Pulmonary artery endothelial cell (primary cell): ENCODE measurements at regions not wholly inside any gene's neighbourhood (a gene's known extent, or its start where the extent isn't known, plus 50 kb on each side); places are given as distances from the start of the nearest gene placed in this dataset.
A peak's percentile ranks its signal among the peaks of the same experiment; 100 is the strongest.
"Not testable (repeated sequence)": the region's sequence is repeated elsewhere in the genome, so short reads cannot be mapped to it uniquely, and the experiment has no call there.

Experiments
- DNase-seq: peaks from one replicate; pipeline ENCODE4 v3.0.0-alpha.2; 2011; ENCODE audit warnings: low read depth, low spot score

- DNase-seq, result not testable (repeated sequence)
Observed at GRCh38 chr9:72433616-72434267, 68.7 kb upstream of the ZFAND5 start.

GRCh38 chr9:72431036-72431435 is 66.0 kb upstream of the ZFAND5 start:
- no peak for DNase-seq

DNA sequence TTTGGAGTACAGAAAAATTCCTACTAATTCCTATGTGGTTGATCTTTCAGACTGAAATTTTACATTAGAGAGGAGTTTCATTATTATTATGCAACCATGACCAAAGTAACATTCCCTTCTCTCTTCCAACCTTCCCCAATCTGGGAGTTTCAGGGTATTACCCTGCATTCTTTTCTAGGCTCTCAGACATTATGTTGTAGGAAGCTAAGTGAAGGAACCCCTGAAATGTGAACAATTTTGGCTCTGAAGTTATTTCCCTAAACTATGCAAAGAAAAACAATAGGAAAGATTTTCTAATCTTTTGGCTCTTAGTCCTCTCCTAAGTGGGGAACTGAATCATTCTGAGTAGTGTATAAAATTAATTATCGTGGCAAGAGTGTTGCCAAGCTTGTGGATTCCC is 63.3 kb upstream of the ZFAND5 start:
- DNase-seq, result peak; percentile 17

GRCh38 chr9:72427801-72428200 is 62.8 kb upstream of the ZFAND5 start:
- no peak for DNase-seq

DNA sequence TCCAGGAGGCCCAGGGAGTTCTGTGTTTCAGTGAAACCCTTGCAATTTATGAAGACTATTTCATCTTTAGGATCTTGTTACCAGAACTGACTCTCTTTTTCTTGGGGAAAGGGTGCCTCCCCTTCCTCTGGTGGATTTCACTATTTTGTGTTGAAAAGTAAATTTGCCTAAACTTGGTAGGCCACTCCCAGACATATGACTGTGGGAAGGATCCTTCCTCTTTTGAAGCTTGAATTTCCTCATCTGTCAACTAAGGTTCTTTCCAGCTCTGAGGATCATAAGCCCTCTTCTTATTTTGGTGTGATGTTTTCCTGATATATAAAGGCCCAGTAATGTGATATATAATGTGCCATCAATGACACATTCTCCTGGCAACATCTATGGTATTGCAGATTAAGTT is 59.1 kb upstream of the ZFAND5 start:
- no peak for DNase-seq

DNA sequence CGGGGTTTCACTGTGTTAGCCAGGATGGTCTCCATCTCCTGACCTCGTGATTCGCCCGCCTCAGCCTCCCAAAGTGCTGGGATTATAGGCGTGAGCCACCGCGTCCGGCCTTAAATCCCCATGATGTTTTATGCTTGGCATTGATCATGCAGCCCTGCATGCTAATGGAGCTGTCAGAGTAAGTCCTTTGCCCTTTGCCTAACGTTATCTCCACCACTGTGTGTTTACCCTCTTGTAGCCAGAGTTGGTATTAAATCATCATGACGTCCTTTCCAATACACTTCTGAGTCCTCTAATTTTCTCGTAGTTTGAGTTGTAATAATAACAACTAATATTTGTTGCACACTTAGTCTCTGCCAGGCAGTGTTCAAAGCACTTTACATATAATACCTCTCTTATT is 57.2 kb upstream of the ZFAND5 start:
- DNase-seq, result no peak

GRCh38 chr9:72420783-72421182 is 55.8 kb upstream of the ZFAND5 start:
- DNase-seq, result no peak

DNA sequence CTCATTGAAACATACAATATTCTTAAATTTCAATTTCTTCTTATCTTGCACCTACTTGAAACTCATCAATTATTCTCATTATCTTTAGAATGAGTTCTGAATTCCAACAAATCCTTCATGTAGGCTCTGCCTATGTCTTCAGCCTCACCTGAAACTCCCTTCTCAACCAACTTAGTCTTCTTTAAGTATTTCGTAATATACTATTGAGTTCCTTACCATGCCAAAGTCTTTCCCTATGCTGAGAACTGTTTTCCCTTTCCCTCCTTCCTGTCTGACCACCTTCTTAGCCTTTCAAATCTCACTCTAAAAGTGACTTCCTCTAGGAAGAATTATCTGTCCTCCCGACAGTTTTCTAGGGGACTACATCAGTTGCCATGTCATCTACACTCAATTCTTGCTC is 50.9 kb upstream of the ZFAND5 start:
- no peak for DNase-seq

GRCh38 chr9:72415163-72415562 is 50.2 kb upstream of the ZFAND5 start:
- no peak for DNase-seq
